IPS-11a (cell line): ENCODE measurements at regions not wholly inside any gene's neighbourhood (a gene's known extent, or its start where the extent isn't known, plus 50 kb on each side); places are given as distances from the start of the nearest gene placed in this dataset.
"Not testable (repeated sequence)": the region's sequence is repeated elsewhere in the genome, so short reads cannot be mapped to it uniquely, and the experiment has no call there.

Source experiments
- H3K4me3 ChIP-seq: one replicate; pipeline ENCODE4 v1.5.1; 2013; ENCODE audit warnings: low read depth, low read length, control low read depth

DNA sequence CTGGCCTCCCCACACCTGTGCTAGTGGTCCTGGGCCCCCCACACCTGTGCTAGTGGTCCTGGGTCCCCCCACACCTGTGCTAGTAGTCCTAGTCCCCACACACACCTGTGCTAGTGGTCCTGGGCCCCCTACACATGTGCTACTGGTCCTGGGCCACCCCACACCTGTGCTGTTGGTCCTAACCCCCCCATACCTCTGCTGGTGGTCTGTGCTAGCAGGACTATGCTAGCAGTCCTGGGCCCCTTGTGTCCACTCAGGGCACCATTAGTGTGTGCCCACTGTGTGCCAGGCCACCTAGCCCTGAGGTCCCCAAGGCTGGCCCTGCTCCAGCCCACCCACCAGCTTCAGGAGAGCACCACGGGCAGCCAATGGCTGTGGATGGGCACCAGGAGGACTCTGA lies 558.2 kb upstream of the SALL3 start:
- H3K4me3 ChIP-seq: no peak overlapping the region

DNA sequence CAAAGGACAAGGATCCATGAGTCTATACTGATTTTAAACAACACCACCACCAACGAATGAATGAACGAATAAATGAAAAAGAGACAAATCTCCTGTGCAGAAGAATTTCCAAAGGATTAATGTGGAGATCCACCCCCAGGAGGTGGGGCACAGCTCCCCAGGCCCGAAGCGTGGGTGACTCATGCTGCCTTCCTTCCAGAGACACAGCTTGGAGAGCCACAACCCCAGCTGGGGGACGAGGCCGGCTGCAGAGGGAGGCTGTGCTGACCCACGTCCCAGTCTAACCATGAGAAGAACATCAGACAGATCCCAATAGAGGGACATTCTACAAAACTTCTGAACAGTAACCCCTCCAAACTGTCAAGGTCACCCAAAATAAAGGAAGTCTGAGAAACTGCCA lies 557.3 kb upstream of the SALL3 start:
- H3K4me3 ChIP-seq: no peak overlapping the region

DNA sequence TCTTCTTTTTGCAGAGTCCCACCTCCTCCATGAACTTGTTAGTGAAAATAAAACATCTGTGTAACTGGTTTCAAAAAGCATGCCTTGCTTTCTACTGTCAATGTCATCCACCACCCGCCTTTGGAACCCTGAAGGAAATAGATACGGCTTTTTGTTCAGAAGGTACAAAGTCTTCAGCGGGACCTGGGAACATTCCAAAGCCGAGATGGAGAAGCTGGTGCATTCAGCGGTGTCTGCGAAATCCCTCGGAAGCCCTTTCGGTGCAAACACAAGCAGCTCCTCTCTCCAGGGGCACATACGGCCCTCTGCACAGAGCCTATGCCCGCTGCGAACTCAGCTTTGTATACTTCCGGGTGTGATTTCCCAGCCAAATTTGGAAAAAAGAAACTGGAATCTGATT lies 555.8 kb upstream of the SALL3 start:
- H3K4me3 ChIP-seq: no peak overlapping the region

DNA sequence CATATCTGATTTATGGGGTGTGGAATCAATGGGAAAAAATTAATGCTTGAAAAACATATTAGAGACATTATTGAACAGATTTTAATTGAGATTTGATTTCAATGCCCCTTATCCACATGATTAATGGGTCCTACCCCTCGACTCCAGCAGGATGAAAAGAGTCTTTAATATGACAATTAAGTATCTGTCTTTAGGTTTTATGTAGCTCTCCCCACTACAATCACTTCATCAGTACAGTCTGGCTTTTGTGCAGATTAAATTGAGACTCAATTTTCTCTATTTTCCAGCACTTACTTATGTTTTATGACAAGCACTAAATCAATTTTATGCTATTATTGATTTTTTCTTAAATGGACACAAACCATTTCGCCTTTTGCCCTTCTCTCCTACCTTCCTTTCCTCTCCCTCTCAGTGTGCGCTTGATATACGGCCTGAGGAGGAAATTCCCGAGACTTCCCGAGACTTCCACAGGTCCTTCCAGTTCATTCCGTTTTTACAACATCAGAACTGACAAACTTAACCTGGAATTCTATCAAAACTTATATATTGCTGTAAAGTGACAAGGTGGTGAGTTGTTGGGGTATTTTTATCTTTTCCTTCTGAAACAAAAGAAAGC lies 555.1 kb upstream of the SALL3 start:
- H3K4me3 ChIP-seq: no peak overlapping the region

DNA sequence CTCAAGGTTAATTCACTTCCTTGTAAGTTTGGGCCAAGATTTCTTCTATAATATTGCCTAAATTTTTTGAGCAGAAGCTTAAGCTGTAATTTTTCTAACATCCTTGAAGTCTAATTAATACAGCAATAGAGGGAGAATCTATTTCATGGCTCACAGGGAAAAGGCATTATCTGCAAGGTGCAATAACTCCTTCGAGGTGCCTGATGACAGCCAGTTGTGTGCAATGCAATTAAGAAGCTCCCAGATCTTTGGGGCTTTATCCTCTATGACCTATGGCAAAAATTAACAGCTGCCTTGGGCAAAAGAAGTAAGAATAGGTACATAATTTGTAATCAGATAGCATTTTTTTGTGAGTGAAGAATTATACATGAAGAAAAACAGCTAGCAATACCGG lies 554.6 kb upstream of the SALL3 start:
- H3K4me3 ChIP-seq: no peak overlapping the region

DNA sequence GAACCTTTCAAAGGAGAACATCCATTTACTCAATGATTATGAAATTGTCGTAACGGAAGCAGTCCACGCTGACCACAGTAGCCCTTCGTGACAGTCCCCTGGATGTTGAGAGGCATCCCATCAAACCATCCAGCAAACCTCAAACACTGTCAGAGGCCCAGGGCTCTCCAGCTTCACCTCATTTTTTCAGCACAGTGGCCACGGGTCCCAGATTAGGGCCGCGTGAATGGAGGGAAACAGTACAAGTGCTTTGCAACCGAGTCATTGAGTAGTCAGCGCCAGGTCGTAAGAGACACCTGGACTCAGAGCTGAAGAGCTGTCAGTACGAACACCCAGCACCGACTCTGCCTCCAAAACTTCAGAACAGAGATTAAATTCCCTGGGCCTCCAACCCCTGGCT lies 552.5 kb upstream of the SALL3 start:
- no peak overlapping the region for H3K4me3 ChIP-seq

DNA sequence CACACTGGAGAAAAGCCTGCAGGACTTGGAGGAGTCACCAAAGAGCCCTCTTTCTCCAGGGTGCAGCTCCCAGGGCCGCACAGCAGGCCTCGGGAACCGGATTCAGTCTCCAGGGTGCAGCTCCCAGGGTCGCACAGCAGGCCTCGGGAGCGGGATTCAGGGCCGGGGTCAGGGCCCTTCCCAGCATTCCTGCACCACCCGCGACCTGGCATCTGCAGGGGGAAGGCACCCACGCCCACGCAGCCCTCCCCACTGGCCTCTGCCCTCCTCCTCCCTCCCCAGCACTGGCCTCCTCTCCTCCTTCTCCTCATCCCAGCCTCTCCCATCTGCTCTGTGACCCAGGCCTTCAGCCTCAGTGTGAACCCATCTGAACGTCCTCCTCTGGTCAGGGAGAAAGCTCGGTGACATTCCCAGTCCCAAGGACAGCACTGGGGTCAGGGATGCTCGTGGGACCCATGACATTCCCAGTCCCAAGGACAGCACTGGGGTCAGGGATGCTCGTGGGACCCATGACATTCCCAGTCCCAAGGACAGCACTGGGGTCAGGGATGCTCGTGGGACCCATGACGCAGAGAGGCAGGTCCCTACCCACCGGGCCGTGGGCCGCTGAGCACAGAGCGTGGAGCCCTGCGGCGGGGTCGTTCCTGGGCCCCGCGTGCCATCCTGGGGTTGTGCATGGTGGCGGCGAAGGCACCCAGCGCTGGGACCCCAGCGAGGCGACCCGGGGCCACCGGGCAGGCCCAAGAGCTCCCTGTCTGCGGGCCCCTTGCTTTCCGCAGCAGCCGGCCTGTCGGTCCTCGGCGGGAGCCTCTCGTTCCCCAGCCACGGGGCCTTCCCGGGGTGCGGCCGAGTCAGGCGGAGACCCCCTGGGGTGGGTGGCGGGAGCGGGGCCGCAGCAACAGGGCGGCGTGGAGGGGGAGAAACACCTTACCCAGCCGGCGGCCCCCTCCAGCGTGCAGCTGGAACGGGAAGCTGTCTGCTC lies 550.2 kb upstream of the SALL3 start:
- H3K4me3 ChIP-seq: no peak overlapping the region

DNA sequence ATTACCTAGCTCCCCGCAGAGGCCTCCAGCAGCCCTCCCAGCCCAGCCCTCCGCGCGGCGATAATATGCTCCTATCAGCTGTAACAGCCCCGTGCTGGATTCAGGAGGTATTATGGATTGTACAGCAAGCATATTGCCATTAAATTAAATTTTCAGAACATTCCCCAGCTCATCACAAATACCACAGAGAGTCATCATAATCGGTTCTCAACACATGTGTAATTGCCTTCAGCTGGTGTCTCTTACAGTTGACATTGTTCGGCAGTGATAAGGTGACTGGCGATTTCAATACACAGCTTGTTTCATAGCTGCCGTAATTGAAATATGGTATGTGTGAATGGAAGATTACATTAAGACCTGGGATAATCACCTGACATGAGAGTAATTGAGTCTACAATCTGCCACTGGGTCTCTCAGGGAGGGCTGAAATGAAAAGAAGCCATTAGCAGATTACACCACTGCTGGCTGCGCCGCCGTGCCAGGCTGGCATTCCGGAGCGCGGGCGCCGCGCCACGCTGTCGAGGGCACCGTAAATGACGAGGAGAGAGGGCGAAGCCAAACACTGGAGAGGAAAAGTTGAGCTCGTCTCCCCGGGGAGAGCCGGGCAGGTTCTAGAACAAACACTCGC lies 549.4 kb upstream of the SALL3 start:
- no peak overlapping the region for H3K4me3 ChIP-seq

DNA sequence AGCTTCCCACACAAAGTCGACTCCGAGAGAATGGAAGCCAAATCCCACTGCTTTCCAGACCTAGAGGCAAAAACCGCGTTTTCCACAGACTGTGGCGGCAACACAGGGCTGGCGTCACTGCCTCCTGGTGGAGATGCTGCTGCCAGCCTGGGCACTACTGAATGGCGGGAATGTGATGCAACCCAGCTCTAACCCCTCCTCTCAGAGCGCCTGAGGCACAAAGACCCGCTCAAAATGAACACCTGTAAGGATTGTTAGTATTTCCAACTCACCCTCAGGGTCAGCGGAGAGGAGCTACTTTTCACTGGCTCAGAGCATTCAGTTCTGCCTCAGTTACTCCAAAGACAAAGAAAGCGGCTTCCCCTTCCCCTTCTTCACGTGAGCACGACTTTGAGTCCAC lies 548.0 kb upstream of the SALL3 start:
- H3K4me3 ChIP-seq: no peak overlapping the region

DNA sequence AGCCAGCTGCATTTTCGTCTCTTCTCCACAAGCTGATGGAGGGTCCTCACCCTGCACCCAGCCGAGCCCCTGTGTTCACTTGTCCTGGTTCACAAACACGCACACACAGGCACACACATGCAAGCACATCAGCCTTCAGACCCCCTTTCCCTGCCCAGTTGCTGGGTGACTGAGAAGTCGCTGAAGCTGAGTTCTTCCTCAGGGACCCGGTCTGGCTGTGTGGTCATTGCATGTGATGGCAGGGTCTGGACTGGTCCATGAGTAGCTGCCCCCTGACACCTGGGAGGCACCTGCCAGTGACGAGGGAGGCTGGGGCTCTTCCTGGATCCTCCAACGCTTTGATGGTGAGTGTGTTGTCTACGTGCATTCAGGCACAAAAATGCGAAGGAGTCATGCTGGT lies 546.1 kb upstream of the SALL3 start:
- H3K4me3 ChIP-seq: no peak overlapping the region

DNA sequence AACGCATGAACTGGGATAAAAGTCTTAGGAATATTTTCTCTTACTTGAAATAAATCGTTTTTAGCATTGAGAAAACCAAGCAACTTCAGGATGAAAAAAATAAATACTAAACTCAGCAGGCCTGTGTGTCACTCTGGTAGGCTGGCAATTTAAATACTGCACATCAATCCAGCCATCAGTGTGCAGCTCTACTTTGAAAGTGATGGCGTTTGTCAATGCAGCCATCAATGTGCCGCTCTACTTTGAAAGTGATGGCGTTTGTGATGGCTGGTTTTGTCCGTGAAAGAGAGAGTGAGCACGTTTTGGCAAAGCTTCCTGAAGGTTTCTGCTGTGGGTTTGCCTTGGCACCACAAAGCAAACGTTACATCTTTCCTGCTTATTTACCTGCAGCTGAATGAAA lies 543.5 kb upstream of the SALL3 start:
- H3K4me3 ChIP-seq: no peak overlapping the region

DNA sequence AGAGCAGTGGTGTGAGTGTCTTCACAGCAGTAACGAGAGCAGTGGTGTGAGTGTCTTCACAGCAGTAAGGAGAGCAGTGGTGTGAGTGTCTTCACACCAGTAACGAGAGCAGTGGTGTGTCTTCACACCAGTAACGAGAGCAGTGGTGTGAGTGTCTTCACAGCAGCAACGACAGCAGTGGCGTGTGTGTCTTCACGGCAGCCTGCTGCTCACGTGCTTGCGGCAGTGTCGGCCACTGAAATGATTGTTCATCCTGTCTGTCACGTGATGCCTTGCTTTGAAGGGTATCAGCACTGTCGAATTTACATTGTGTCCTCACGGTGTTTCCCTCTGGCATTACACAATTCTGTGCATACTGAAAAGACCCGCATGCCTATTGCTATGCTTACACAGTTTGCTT lies 541.4 kb upstream of the SALL3 start:
- not testable (repeated sequence) for H3K4me3 ChIP-seq

DNA sequence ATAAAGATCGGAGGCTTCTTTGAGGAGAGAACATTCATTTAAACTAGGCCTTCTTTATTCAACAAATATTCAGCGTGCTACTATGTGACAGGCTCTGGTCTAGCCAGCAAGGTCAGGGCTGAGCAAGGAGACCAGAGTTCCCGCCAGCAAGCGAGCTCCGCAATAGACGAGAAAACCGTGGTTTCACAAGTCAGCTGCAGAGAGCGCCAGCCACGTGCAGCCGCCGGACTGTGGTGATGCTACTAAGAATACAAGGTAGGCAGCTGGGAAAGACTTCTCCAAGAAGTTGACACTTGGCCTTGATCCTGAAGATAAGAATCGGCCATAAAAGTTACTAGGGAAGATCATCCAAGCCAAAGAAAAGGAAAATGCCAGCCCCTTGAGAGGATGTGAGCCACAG lies 533.7 kb upstream of the SALL3 start:
- H3K4me3 ChIP-seq: no peak overlapping the region

DNA sequence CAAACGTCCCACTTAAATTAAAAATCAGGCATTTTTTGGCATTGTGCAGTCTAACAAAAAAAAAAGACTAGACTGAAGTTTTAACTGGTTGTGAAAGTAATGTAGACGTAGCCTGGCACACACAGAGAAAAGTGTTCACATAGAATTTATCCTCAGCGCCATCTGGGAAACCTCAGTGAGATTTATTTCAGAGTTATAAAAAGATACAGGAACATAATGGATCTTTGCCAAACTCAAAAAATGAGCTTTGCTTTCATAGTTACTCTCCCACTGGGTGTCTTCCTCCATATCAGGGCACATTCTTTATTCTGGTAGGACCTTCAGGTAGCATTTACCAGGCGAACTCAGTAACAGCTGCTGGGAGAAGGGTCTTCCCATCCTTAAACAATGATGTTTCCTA lies 532.4 kb upstream of the SALL3 start:
- no peak overlapping the region for H3K4me3 ChIP-seq

DNA sequence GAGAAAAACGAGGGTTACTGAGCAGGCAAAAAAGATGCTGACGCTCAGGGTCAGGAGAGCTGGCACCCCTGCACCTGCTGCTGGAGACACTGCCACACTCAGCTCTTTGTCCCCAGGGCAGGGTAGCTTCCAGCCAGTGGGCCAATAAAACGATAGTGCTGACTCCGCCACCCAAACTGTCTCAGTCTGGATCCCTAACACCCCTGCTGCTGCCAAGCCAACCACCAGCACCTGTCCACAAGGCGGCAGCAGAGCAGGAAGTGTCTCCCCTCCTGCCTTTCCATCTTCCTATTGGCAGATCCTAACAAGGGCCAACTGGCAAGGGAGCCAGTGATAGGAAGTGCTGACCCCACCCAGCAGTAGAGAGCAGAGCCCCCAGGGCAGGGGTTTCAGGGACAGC lies 531.5 kb upstream of the SALL3 start:
- no peak overlapping the region for H3K4me3 ChIP-seq

DNA sequence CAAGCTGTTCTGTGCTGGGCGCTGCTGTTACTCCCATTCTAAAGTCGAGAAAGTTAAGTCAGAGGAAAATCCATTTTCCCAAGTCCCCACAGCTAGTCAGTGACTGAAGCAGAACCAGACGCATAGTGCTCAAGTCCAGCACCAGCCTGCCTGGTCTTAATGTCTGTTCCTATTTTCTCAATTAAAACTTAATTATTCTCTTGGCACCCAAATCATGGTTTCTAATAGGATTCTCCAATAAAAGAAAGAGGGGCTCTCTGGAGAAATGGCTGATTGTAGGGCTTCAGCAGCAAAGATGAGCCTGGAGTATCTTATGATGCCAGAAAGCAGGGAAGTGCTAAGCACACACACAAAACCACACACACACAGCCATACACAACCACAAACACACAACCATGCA lies 531.0 kb upstream of the SALL3 start:
- H3K4me3 ChIP-seq: no peak overlapping the region

DNA sequence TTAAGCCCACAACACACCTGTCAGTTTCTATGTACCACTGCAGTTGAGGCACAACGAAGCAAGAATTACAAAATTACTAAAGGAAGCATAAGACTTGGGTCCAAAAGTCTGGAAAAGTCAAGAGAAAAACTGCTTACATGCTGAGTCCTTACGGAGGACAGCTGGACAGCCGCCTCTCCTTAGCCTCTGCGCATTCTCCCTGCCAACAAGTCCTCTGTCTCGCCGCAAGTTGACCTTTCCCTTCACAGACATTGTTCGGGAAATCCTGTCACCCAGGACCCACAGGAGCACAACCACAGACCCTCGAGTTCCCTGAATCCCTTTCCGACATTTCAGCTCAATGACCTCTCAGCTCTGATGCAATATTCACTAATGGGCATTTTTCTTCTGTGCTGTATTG lies 525.4 kb upstream of the SALL3 start:
- no peak overlapping the region for H3K4me3 ChIP-seq

DNA sequence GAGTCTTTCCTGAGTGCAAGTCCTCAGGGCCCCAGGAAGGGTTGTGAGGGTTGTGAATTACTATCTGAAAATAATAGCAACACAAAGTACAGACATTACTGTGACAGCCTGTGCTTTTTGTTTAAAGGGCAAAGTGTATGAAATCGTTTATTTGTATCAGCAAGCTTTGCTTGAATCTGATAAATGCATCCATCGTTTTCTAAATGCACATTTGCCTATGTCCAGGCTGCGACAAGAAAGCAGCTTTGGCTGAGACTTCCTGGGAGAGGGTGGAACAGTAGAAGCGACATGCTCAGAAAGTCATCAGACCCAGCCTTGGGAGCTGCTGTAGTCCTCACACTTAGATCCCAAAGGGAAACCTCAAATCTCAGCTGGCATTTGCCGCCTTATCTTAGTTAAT lies 524.2 kb upstream of the SALL3 start:
- H3K4me3 ChIP-seq: no peak overlapping the region

DNA sequence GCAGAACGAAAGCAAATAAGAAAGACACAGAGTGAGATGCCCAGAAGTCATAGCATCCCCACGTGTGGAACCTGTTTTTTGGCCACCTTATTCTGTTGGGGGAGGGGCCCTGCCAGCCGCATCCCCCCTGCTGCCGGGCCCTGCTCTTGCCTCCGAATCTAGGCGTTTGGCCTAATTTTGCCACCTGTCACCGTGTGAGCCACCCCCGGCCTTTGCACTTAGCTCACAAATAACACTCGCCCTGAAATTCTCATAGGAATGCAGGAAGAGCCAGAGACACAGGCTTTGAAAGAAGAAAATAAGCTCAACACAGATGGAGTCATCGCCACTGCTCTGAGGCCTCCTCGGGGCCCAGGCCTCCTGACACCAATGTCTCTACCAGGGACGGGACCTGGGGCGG lies 522.6 kb upstream of the SALL3 start:
- H3K4me3 ChIP-seq: no peak overlapping the region

DNA sequence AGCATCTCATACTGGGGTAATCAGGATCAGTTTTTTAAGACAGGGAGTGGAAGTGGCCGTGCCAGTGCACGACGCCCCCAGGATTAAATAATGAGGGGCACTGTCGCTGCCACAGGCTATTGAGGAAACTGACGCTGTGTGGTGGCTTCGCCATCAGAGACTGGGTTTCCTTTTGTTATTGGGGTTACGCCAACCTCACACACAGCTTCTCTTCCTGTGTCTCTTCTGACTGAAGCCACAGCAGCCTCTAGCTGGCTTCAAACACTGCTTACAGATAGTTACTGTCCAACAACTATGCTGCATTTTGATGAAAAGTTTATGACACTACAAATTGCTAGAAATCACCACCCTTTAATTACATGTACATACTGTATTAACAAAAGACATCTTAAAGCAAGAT lies 521.9 kb upstream of the SALL3 start:
- H3K4me3 ChIP-seq: no peak overlapping the region

DNA sequence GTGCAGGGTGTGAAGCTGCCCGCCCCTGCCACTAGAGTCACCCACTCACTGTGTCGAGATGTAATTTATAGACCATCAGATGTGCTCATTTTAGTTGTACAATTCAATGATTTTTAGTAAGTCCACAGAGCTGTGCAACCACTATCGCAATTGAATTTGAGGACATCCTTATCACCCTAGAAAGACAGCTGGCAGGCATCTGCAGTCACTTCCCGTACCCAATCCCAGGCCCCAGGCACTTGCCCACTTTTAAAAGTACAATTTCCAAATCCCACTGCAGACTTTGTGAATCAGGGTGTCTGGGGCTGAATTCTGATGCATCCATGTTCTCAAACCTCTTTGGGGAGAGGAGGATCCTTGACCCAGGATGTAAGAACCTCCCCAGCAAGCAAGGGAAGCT lies 521.3 kb upstream of the SALL3 start:
- H3K4me3 ChIP-seq: no peak overlapping the region

DNA sequence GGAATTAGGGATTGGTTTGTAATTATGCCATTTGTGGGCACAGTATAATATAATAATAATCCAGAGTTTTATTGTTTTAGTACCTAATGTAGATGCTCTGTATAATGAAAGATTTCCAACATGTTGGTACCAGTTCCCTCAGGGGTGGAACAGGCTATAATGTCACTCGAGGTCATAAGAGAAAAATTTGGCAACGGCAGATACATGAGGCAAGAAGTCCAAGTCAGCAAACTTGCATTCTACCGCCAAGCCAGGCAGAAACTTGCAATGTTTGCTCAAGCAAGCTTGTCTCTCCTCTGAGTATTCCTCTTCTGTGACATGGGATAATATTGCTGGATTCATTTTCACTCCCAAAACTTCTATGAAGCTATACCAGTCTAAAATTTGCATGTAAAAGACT lies 520.0 kb upstream of the SALL3 start:
- no peak overlapping the region for H3K4me3 ChIP-seq
